ENCODE measurements at regions not wholly inside any gene's neighbourhood (a gene's known extent, or its start where the extent isn't known, plus 50 kb on each side); places are given as distances from the start of the nearest gene placed in this dataset.
"Not testable (repeated sequence)": the region's sequence is repeated elsewhere in the genome, so short reads cannot be mapped to it uniquely, and the experiment has no call there.

DNA sequence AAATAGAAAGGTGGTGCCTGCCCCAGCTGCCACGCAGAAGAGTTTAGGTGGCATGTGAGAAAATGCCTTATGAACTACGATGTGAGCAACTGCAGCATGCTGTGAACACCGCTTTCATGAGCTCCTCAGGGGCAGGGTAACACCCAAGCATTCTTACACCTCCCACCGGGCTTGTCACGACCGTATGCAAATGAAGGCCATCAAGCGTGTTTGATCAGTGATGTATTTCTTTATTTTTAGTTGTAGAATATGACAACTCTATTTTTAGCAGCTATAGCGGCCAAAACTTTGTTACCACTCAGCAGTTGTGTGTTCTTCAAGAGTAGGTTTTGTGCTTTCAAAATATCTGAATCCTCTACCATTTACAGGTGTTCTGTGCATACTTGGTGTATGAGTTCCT, 58.1 kb upstream of the SAMD11 start:
- not testable (repeated sequence) for H3K36me3 ChIP-seq (ENCODE audit: control insufficient read depth, insufficient read depth, low read length); H3K27ac ChIP-seq (ENCODE audit: low read length); H3K4me1 ChIP-seq (ENCODE audit: control insufficient read depth, insufficient read depth, low read length); H3K4me3 ChIP-seq (ENCODE audit: low read length); DNase-seq; H3K9me3 ChIP-seq (ENCODE audit: control insufficient read depth, low read depth, low read length); H3K27me3 ChIP-seq (ENCODE audit: control insufficient read depth, insufficient read depth, low read length)
- WGBS (ENCODE audit: insufficient coverage, low lambda C conversion rate), result no CpG with 5 or more reads among the region's 8 CpGs

GRCh38 chr1:866095-866494, 57.6 kb upstream of the SAMD11 start:
- no peaks in the 10 kb centered on the region for H3K36me3 ChIP-seq (ENCODE audit: control insufficient read depth, insufficient read depth, low read length)
- H3K4me3 ChIP-seq (ENCODE audit: low read length), result no peak overlapping the region
- 80% methylated on average over 1 of the region's 9 CpGs for WGBS (ENCODE audit: insufficient coverage, low lambda C conversion rate)
- H3K27ac ChIP-seq (ENCODE audit: low read length), result no peak overlapping the region
- H3K4me1 ChIP-seq (ENCODE audit: control insufficient read depth, insufficient read depth, low read length), result no peaks in the 10 kb centered on the region
- H3K9me3 ChIP-seq (ENCODE audit: control insufficient read depth, low read depth, low read length), result no peaks in the 10 kb centered on the region
- H3K27me3 ChIP-seq (ENCODE audit: control insufficient read depth, insufficient read depth, low read length), result peaks cover 7% of the 10 kb centered on the region
- DNase-seq, result no peak

GRCh38 chr1:866631-867299, 57.0 kb upstream of the SAMD11 start:
- not testable (repeated sequence) for H3K27me3 ChIP-seq (ENCODE audit: control insufficient read depth, insufficient read depth, low read length); H3K4me1 ChIP-seq (ENCODE audit: control insufficient read depth, insufficient read depth, low read length); H3K4me3 ChIP-seq (ENCODE audit: low read length); H3K9me3 ChIP-seq (ENCODE audit: control insufficient read depth, low read depth, low read length); DNase-seq; H3K36me3 ChIP-seq (ENCODE audit: control insufficient read depth, insufficient read depth, low read length); H3K27ac ChIP-seq (ENCODE audit: low read length)
- 100% methylated on average over 1 of the region's 33 CpGs for WGBS (ENCODE audit: insufficient coverage, low lambda C conversion rate)

DNA sequence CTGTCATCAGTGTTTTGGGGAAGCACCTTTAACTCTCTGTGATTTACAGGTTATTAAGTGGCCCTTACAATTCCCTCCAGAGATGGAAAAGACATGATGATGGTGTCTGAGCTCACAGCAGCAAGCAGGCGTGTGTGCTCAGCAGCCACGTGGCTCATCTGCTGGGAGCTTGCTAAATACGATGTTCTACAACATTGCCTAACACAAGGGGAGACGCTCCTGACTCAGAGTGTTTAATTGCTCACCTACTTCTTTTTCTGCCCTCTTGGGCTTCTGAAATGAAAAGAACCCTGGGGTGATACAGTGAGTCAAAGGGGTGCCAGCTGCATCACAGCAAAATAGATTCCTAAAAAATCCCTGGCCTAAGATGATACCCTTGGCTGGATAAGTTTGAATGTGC, 56.2 kb upstream of the SAMD11 start:
- H3K27me3 ChIP-seq (ENCODE audit: control insufficient read depth, insufficient read depth, low read length); H3K4me3 ChIP-seq (ENCODE audit: low read length); H3K4me1 ChIP-seq (ENCODE audit: control insufficient read depth, insufficient read depth, low read length); H3K9me3 ChIP-seq (ENCODE audit: control insufficient read depth, low read depth, low read length); H3K27ac ChIP-seq (ENCODE audit: low read length); DNase-seq; H3K36me3 ChIP-seq (ENCODE audit: control insufficient read depth, insufficient read depth, low read length): not testable (repeated sequence)
- no CpG with 5 or more reads among the region's 4 CpGs for WGBS (ENCODE audit: insufficient coverage, low lambda C conversion rate)

DNA sequence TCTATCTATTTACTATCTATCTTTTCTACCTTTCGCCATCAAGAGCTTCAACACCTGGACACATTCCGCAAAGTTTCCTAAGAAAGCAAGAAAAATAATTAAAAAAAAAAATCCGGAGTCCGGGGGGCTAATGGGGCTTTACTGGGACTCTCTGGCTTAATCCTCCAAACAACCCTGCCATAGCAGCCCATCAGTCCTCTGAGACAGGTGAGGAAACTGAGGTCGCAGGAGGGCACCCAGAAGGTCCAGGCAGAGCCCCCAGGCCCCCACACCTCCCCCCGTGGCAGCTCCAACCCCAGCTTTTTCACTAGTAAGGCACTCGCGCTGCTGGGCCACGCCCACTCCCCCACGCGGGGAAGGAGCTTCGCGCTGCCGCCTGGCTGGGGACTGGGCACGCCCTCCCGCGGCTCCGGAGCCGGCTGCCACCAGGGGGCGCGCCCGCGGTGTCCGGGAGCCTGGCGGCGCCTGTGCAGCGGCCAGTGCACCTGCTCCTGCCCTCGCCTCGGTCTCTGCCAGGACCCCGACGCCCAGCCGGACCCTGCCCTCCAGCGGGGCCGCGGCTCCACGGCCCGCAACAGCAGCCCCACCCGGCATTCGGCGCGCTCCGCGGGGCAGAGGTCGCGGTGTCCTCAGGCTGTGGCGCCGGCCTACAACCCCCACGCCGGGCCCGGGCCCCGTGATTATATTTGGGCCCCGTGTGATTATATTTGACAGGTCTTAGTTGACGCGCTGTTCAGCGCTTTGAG, 54.1 kb upstream of the SAMD11 start:
- Histone ChIP-seq H3K4me1 (ENCODE audit: control insufficient read depth, insufficient read depth, low read length) (no peaks in the 10 kb centered on the region), H3K9me3 (ENCODE audit: control insufficient read depth, low read depth, low read length) (no peaks in the 10 kb centered on the region), H3K36me3 (ENCODE audit: control insufficient read depth, insufficient read depth, low read length) (no peaks in the 10 kb centered on the region), H3K27ac (ENCODE audit: low read length) (no peak overlapping the region), H3K4me3 (ENCODE audit: low read length) (no peak overlapping the region), H3K27me3 (ENCODE audit: control insufficient read depth, insufficient read depth, low read length) (peaks cover 11% of the 10 kb centered on the region)
- DNase-seq, result peak; percentile 46 to 59
- WGBS (ENCODE audit: insufficient coverage, low lambda C conversion rate), result no CpG with 5 or more reads among the region's 55 CpGs

All from large intestine (tissue), 3 donors.